H9 (cell line): ENCODE measurements at regions not wholly inside any gene's neighbourhood (a gene's known extent, or its start where the extent isn't known, plus 50 kb on each side); places are given as distances from the start of the nearest gene placed in this dataset.

ENCODE experiments used
- DNase-seq: peaks from one replicate; pipeline ENCODE4 v3.0.0-alpha.2; 2017
- H2AFZ ChIP-seq: one replicate; pipeline ENCODE4 v1.6.1; 2013; ENCODE audit warnings: mild to moderate bottlenecking, low read length, control low read depth, moderate library complexity
- H2AK5ac ChIP-seq: 2 replicates; pipeline ENCODE4 v1.6.1; 2013; ENCODE audit warnings: low read length, control low read depth, mixed read lengths; ENCODE audit not compliant: insufficient read length
- H2BK120ac ChIP-seq: one replicate; pipeline ENCODE4 v1.6.1; 2013; ENCODE audit warnings: low read depth, mild to moderate bottlenecking, low read length, control low read depth, inconsistent platforms; ENCODE audit not compliant: poor library complexity, severe bottlenecking
- H2BK12ac ChIP-seq: 2 replicates; pipeline ENCODE4 v1.6.1; 2013; ENCODE audit warnings: low read length, control low read depth, mixed read lengths, low read depth; ENCODE audit not compliant: insufficient read length
- H2BK15ac ChIP-seq: 2 replicates; pipeline ENCODE4 v1.6.1; 2013; ENCODE audit warnings: low read depth, low read length, control low read depth
- H2BK20ac ChIP-seq: one replicate; pipeline ENCODE4 v1.6.1; 2013; ENCODE audit warnings: low read depth, mild to moderate bottlenecking, low read length, control low read depth, inconsistent platforms; ENCODE audit not compliant: poor library complexity, severe bottlenecking
- H2BK5ac ChIP-seq: 2 replicates; pipeline ENCODE4 v1.6.1; 2013; ENCODE audit warnings: low read length, control low read depth, mixed read lengths; ENCODE audit not compliant: insufficient read length
- H3K14ac ChIP-seq: 2 replicates; pipeline ENCODE4 v1.6.1; 2013; ENCODE audit warnings: low read length, control low read depth; ENCODE audit not compliant: insufficient read depth
- H3K18ac ChIP-seq: 2 replicates; pipeline ENCODE4 v1.6.1; 2013; ENCODE audit warnings: low read depth, mild to moderate bottlenecking, mixed read lengths, low read length, control low read depth; ENCODE audit not compliant: insufficient read length
- H3K23ac ChIP-seq: 2 replicates; pipeline ENCODE4 v1.6.1; 2013; ENCODE audit warnings: low read length, control low read depth, mixed read lengths, low read depth; ENCODE audit not compliant: insufficient read length
- H3K23me2 ChIP-seq: 2 replicates; pipeline ENCODE4 v1.6.1; 2013; ENCODE audit warnings: low read depth, mild to moderate bottlenecking, mixed read lengths, low read length, control low read depth; ENCODE audit not compliant: insufficient read length, poor library complexity, severe bottlenecking
- H3K27ac ChIP-seq: 2 replicates; pipeline ENCODE4 v1.5.1; 2013; ENCODE audit warnings: low read length, control low read depth, mixed read lengths, low read depth; ENCODE audit not compliant: insufficient read length
- H3K27me3 ChIP-seq: 2 replicates; pipeline ENCODE4 v1.6.1; 2013; ENCODE audit warnings: low read length, control low read depth, inconsistent platforms; ENCODE audit not compliant: insufficient read depth
- H3K4ac ChIP-seq: 2 replicates; pipeline ENCODE4 v1.6.1; 2013; ENCODE audit warnings: low read depth, mild to moderate bottlenecking, control low read depth, inconsistent platforms, low read length, moderate library complexity
- H3K4me1 ChIP-seq: 2 replicates; pipeline ENCODE4 v1.6.1; 2013; ENCODE audit warnings: low read length, control low read depth, inconsistent platforms; ENCODE audit not compliant: insufficient read depth
- H3K4me2 ChIP-seq: 2 replicates; pipeline ENCODE4 v1.6.1; 2013; ENCODE audit warnings: low read length, control low read depth, mixed read lengths; ENCODE audit not compliant: insufficient read length, insufficient read depth
- H3K56ac ChIP-seq: 2 replicates; pipeline ENCODE4 v1.6.1; 2013; ENCODE audit warnings: low read depth, mild to moderate bottlenecking, mixed read lengths, low read length, control low read depth; ENCODE audit not compliant: insufficient read length
- H3K79me1 ChIP-seq: 2 replicates; pipeline ENCODE4 v1.6.1; 2013; ENCODE audit warnings: low read depth, mild to moderate bottlenecking, moderate library complexity, low read length, control low read depth, inconsistent platforms; ENCODE audit not compliant: insufficient read depth, poor library complexity, severe bottlenecking
- H3K79me2 ChIP-seq: 2 replicates; pipeline ENCODE4 v1.6.1; 2013; ENCODE audit warnings: low read length, control low read depth, inconsistent platforms; ENCODE audit not compliant: insufficient read depth
- H3K9ac ChIP-seq: 2 replicates; pipeline ENCODE4 v1.6.1; 2013; ENCODE audit warnings: low read length, control low read depth, mixed read lengths; ENCODE audit not compliant: insufficient read length; ENCODE audit errors: extremely low read depth
- H3K9me3 ChIP-seq: one replicate; pipeline ENCODE4 v1.6.1; 2013; ENCODE audit warnings: low read depth, low read length, inconsistent platforms; ENCODE audit not compliant: control insufficient read depth
- H3T11ph ChIP-seq: one replicate; pipeline ENCODE4 v1.6.1; 2013; ENCODE audit warnings: mild to moderate bottlenecking, low read length, control low read depth, inconsistent platforms
- H4K20me1 ChIP-seq: one replicate; pipeline ENCODE4 v1.6.1; 2013; ENCODE audit not compliant: control insufficient read depth, insufficient read length, insufficient read depth
- H4K5ac ChIP-seq: 2 replicates; pipeline ENCODE4 v1.6.1; 2013; ENCODE audit warnings: low read depth, mild to moderate bottlenecking, mixed read lengths, low read length, control low read depth; ENCODE audit not compliant: insufficient read length
- H4K8ac ChIP-seq: replicated peaks from 2 replicates; pipeline ENCODE4 v1.6.1; 2013; ENCODE audit warnings: low read length, control low read depth, mixed read lengths, low read depth; ENCODE audit not compliant: insufficient read length
- H4K91ac ChIP-seq: 2 replicates; pipeline ENCODE4 v1.6.1; 2013; ENCODE audit warnings: low read depth, mild to moderate bottlenecking, moderate library complexity, mixed read lengths, low read length, control low read depth; ENCODE audit not compliant: insufficient read length
- H3K27ac Mint-ChIP-seq, 3 experiments: 2 replicates in 2 of 3; 3 replicates in 1 of 3; pipeline ENCODE4 v1.8.0; 2020 to 2021; ENCODE audit warnings: mixed read lengths in 3 of 3, mild to moderate bottlenecking in 1 of 3, moderate library complexity in 1 of 3
- H3K27me3 Mint-ChIP-seq: 2 replicates; pipeline ENCODE4 v1.8.0; 2021; ENCODE audit warnings: low read depth, mild to moderate bottlenecking, moderate library complexity, mixed read lengths
- H3K36me3 Mint-ChIP-seq, 3 experiments: 2 replicates in 2 of 3; 3 replicates in 1 of 3; pipeline ENCODE4 v1.8.0; 2020 to 2021; ENCODE audit warnings: low read depth in 3 of 3, mixed read lengths in 3 of 3; ENCODE audit not compliant: insufficient read depth in 1 of 3
- H3K4me1 Mint-ChIP-seq, 2 experiments: 2 replicates each; pipeline ENCODE4 v1.8.0; 2020; ENCODE audit warnings: mixed read lengths in 2 of 2
- H3K4me3 Mint-ChIP-seq, 2 experiments: 2 replicates in 1 of 2; 3 replicates in 1 of 2; pipeline ENCODE4 v1.8.0; 2020 to 2021; ENCODE audit warnings: mild to moderate bottlenecking in 2 of 2, mixed read lengths in 2 of 2, moderate library complexity in 1 of 2
- H3K9me3 Mint-ChIP-seq, 2 experiments: 2 replicates in 1 of 2; 3 replicates in 1 of 2; pipeline ENCODE4 v1.8.0; 2020; ENCODE audit warnings: mild to moderate bottlenecking in 2 of 2, mixed read lengths in 2 of 2, moderate library complexity in 1 of 2
- WGBS: extraction: QIAGEN DNeasy Blood & Tissue Kit; methylation state at CpG from one replicate; pipeline ENCODE4 v1.1.7; 2013; ENCODE audit warnings: missing lambda C conversion rate, low lambda C conversion rate, mixed read lengths; ENCODE audit not compliant: insufficient read length; ENCODE audit errors: extremely low coverage; 5-methylcytosine and 5-hydroxymethylcytosine counted together
- TF ChIP-seq, protein P1 (sequence below): fragments of 200-600 bp; sonication (generic); conservative IDR thresholded peaks from 3 replicates; pipeline ENCODE4 v1.8.0; 2021; ENCODE audit warnings: antibody characterized with exemption, mild to moderate bottlenecking

DNA sequence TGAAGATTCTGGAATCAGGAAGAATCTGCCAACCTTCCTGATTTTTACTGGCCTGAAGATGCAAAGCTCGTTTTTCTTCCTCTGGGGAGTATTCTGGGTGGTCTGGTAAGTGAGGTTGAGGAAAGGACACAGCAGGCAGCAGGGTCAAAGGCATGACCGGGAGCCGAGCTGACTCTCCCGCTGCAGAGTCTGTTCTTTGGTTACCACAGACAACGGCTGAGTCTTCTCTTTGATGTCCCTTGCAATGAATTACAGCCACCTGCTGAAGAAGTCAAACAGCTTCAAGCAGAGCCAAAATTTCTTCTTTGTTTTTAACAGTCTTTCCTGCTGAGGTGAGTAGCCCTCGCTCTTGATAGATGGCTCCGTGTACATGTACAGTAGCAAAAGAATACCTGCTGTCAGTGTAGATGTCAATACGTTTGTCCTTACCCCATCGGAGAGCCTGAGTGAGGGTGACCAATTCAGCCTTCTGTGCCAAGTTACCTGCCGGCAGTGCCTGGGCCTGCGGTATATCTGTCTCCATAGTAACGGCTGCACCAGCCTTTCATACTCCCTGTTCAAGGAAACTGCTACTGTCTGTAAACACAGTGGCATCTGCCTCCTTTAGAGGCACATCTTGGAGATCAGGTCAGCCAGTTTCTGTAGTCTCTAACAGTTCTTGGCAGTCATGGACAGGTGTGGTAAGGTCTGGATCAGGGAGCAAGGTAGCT, 76.4 kb downstream of the PRR15 start:
- H3K79me2 ChIP-seq, result no peaks in the 10 kb centered on the region
- Mint-ChIP-seq H3K4me1 (peaks cover 10% of the 10 kb centered on the region in 2 experiments), H3K27me3 (no peaks in the 10 kb centered on the region; the same call in 1 of the 2 replicates), H3K27ac (peak overlapping the region in 1 of 3 experiments; percentile 24; a peak in 2 of 7 replicates), H3K4me3 (no peak overlapping the region), H3K9me3 (no peaks in the 10 kb centered on the region), H3K36me3 (no peaks in the 10 kb centered on the region)
- no peak overlapping the region for H2BK20ac ChIP-seq
- H3K18ac ChIP-seq, result no peak overlapping the region
- no peak overlapping the region for H2BK12ac ChIP-seq
- H2BK5ac ChIP-seq, result no peak overlapping the region
- DNase-seq, result no peak
- H2BK15ac ChIP-seq, result no peak overlapping the region
- no peak overlapping the region for H4K91ac ChIP-seq
- H3T11ph ChIP-seq, result no peak overlapping the region
- H3K27me3 ChIP-seq, result no peaks in the 10 kb centered on the region
- no peaks in the 10 kb centered on the region for H3K79me1 ChIP-seq
- no peak overlapping the region for H3K23ac ChIP-seq
- TF ChIP-seq, protein P1, sequence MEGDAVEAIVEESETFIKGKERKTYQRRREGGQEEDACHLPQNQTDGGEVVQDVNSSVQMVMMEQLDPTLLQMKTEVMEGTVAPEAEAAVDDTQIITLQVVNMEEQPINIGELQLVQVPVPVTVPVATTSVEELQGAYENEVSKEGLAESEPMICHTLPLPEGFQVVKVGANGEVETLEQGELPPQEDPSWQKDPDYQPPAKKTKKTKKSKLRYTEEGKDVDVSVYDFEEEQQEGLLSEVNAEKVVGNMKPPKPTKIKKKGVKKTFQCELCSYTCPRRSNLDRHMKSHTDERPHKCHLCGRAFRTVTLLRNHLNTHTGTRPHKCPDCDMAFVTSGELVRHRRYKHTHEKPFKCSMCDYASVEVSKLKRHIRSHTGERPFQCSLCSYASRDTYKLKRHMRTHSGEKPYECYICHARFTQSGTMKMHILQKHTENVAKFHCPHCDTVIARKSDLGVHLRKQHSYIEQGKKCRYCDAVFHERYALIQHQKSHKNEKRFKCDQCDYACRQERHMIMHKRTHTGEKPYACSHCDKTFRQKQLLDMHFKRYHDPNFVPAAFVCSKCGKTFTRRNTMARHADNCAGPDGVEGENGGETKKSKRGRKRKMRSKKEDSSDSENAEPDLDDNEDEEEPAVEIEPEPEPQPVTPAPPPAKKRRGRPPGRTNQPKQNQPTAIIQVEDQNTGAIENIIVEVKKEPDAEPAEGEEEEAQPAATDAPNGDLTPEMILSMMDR, result no peak
- no peak overlapping the region for H3K4me2 ChIP-seq
- no peaks in the 10 kb centered on the region for H3K23me2 ChIP-seq
- H2AK5ac ChIP-seq, result no peak overlapping the region
- no peak overlapping the region for H2BK120ac ChIP-seq
- no peak overlapping the region for H3K14ac ChIP-seq
- no peak overlapping the region for H3K56ac ChIP-seq
- H4K20me1 ChIP-seq, result no peaks in the 10 kb centered on the region
- no peak overlapping the region for H3K27ac ChIP-seq
- H3K4ac ChIP-seq, result no peak overlapping the region
- H4K5ac ChIP-seq, result no peak overlapping the region
- H2AFZ ChIP-seq, result no peak overlapping the region
- H3K4me1 ChIP-seq, result no peaks in the 10 kb centered on the region
- H4K8ac ChIP-seq, result no peak overlapping the region
- no CpG with 5 or more reads among the region's 12 CpGs for WGBS
- no peak overlapping the region for H3K9ac ChIP-seq
- no peaks in the 10 kb centered on the region for H3K9me3 ChIP-seq
